OCI-LY7 (cell line): ENCODE measurements at regions not wholly inside any gene's neighbourhood (a gene's known extent, or its start where the extent isn't known, plus 50 kb on each side); places are given as distances from the start of the nearest gene placed in this dataset.

ENCODE experiments used
- BruUV-seq: library from RNA; stranded (reverse); fragments of 400-500 nt; replicated peaks from 2 replicates; lab custom pipeline; 2021; lab: Mats Ljungman, UMichigan
- CTCF ChIA-PET: fragments of 300-600 bp; sonication (Branson Sonifier 250); formaldehyde crosslinking; loops from one replicate; lab custom pipeline; 2022; ENCODE audit warnings: antibody characterized with exemption; ENCODE audit not compliant: unreplicated experiment; lab: Charles Lee
- POLR2A ChIA-PET: fragments of 300-600 bp; sonication (Branson Sonifier 250); formaldehyde crosslinking; loops from one replicate; lab custom pipeline; 2022; ENCODE audit warnings: antibody characterized with exemption; lab: Charles Lee
- DNase-seq: peaks from one replicate; pipeline ENCODE4 v3.0.0-alpha.2; 2015; ENCODE audit warnings: low spot score
- H2AFZ ChIP-seq: fragments of 200-600 bp; sonication (generic), shearing (Covaris generic); 2 replicates; pipeline ENCODE4 v1.6.1; 2014; ENCODE audit warnings: mild to moderate bottlenecking, antibody characterized with exemption, low read length, moderate library complexity
- H3K27ac ChIP-seq: fragments of 200-600 bp; sonication (generic); 2 replicates; pipeline ENCODE4 v1.5.1; 2014; ENCODE audit warnings: mixed run types, low read depth, mild to moderate bottlenecking, moderate library complexity, low read length, inconsistent platforms; ENCODE audit not compliant: poor library complexity, severe bottlenecking
- H3K36me3 ChIP-seq: fragments of 200-600 bp; sonication (generic); 2 replicates; pipeline ENCODE4 v1.6.1; 2014; ENCODE audit warnings: mild to moderate bottlenecking, antibody characterized with exemption, low read length, moderate library complexity, mixed read lengths; ENCODE audit not compliant: insufficient read depth
- H3K4me1 ChIP-seq: fragments of 200-600 bp; sonication (generic); 2 replicates; pipeline ENCODE4 v1.5.1; 2014; ENCODE audit warnings: mild to moderate bottlenecking, low read length; ENCODE audit not compliant: insufficient read depth, poor library complexity, severe bottlenecking
- H3K4me2 ChIP-seq: fragments of 200-600 bp; sonication (generic); 2 replicates; pipeline ENCODE4 v1.6.1; 2014; ENCODE audit warnings: mild to moderate bottlenecking, low read length
- H3K4me3 ChIP-seq: fragments of 200-600 bp; sonication (generic); 2 replicates; pipeline ENCODE4 v1.5.1; 2014; ENCODE audit warnings: mild to moderate bottlenecking, low read depth, low read length; ENCODE audit not compliant: poor library complexity, severe bottlenecking
- H3K79me2 ChIP-seq: fragments of 200-600 bp; sonication (generic); 2 replicates; pipeline ENCODE4 v1.6.1; 2016; ENCODE audit warnings: low read depth, mild to moderate bottlenecking, low read length, moderate library complexity, mixed read lengths; ENCODE audit not compliant: insufficient read depth
- H3K9me2 ChIP-seq: fragments of 200-600 bp; sonication (generic); 2 replicates; pipeline ENCODE4 v1.6.1; 2016; ENCODE audit warnings: mild to moderate bottlenecking, low read length, mixed read lengths; ENCODE audit not compliant: insufficient read depth
- H3K9me3 ChIP-seq: fragments of 200-600 bp; sonication (generic); 2 replicates; pipeline ENCODE4 v1.6.1; 2014; ENCODE audit warnings: mild to moderate bottlenecking, mixed run types, low read length, mixed read lengths
- H4K20me1 ChIP-seq: fragments of 200-600 bp; sonication (generic); 2 replicates; pipeline ENCODE4 v1.6.1; 2014; ENCODE audit warnings: mild to moderate bottlenecking, antibody characterized with exemption, low read length, moderate library complexity, mixed read lengths; ENCODE audit not compliant: insufficient read depth
- EZH2phosphoT487 ChIP-seq: fragments of 200-600 bp; sonication (generic); IDR thresholded peaks from 2 replicates; pipeline ENCODE4 v1.6.1; 2018; ENCODE audit warnings: low read depth, borderline replicate concordance, mild to moderate bottlenecking, mixed run types, antibody characterized with exemption, low read length, moderate library complexity, mixed read lengths
- intact Hi-C: fragments of 100-400 bp; cut with micrococcal nuclease; formaldehyde crosslinking; loops from one replicate; pipeline ENCODE4 v1.10.0; 2022; ENCODE audit not compliant: unreplicated experiment
- TF ChIP-seq, protein P1 (sequence below): fragments of 200-600 bp; sonication (generic); conservative IDR thresholded peaks from 2 replicates; pipeline ENCODE4 v1.5.1; 2014; ENCODE audit warnings: mild to moderate bottlenecking, antibody characterized with exemption, low read length, moderate library complexity, mixed read lengths

DNA sequence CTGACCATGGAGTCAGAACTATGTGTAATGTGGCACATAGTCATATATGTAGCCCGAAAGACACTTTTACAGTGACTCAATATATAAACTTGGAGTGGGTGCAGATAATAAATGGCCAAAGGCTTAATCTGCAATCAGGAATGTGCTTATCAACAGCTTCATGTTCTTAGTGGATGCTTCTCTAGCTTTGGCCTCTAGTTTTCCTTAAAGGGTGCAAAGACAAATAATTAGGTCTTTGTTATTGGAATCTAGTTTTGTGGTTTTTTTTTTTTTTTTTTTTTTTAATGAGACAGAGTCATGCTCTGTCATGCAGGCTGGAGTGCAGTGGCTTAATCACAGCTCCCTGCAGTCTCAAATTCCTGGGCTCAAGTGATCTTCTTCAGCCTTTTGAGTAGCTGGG, 625.6 kb downstream of the EPHA4 start:
- no peaks in the 10 kb centered on the region for H4K20me1 ChIP-seq
- no TSS peak for BruUV-seq
- intact Hi-C loops: no loop called here
- TF ChIP-seq EZH2phosphoT487: no peak
- TF ChIP-seq, protein P1, sequence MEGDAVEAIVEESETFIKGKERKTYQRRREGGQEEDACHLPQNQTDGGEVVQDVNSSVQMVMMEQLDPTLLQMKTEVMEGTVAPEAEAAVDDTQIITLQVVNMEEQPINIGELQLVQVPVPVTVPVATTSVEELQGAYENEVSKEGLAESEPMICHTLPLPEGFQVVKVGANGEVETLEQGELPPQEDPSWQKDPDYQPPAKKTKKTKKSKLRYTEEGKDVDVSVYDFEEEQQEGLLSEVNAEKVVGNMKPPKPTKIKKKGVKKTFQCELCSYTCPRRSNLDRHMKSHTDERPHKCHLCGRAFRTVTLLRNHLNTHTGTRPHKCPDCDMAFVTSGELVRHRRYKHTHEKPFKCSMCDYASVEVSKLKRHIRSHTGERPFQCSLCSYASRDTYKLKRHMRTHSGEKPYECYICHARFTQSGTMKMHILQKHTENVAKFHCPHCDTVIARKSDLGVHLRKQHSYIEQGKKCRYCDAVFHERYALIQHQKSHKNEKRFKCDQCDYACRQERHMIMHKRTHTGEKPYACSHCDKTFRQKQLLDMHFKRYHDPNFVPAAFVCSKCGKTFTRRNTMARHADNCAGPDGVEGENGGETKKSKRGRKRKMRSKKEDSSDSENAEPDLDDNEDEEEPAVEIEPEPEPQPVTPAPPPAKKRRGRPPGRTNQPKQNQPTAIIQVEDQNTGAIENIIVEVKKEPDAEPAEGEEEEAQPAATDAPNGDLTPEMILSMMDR: no peak
- H2AFZ ChIP-seq: no peak overlapping the region
- no peaks in the 10 kb centered on the region for H3K4me1 ChIP-seq
- ChIA-PET CTCF (no interaction called here), POLR2A (interaction anchor here (0.7 kb wide), 3 partner anchors 11 to 183 kb away, joined by 3 to 6 read pairs (median 3); no protein-coding TSS in a partner anchor)
- no peak overlapping the region for H3K27ac ChIP-seq
- no peaks in the 10 kb centered on the region for H3K79me2 ChIP-seq
- no peaks in the 10 kb centered on the region for H3K9me2 ChIP-seq
- H3K4me2 ChIP-seq: no peak overlapping the region
- no peak for DNase-seq
- H3K36me3 ChIP-seq: no peaks in the 10 kb centered on the region
- H3K9me3 ChIP-seq: no peaks in the 10 kb centered on the region
- no peak overlapping the region for H3K4me3 ChIP-seq

DNA sequence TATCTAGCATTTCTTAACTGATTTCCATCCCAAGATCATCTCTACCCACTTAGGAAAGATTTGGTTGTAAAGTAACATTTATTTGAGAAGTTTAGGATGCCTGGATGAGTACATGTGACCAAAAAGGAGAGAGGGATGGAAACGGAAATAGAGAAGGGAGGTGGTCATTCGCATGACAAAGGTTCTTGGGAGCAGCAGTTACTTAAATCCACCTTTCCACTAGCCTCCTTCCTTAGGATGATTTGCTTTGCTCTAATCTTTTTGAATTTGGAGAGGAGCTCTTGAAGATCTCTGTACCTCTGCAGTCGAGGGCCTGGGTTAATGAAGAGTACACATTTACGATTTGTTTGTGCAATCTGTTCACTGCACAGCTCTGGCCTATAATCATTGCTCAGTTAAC, 623.5 kb downstream of the EPHA4 start:
- H3K9me2 ChIP-seq: no peaks in the 10 kb centered on the region
- no peaks in the 10 kb centered on the region for H3K79me2 ChIP-seq
- no peak overlapping the region for H3K4me2 ChIP-seq
- intact Hi-C loops: no loop called here
- no peak for DNase-seq
- H3K27ac ChIP-seq: no peak overlapping the region
- no peaks in the 10 kb centered on the region for H3K36me3 ChIP-seq
- POLR2A ChIA-PET: no interaction called here
- H3K4me1 ChIP-seq: no peaks in the 10 kb centered on the region
- TF ChIP-seq, protein P1: no peak
- TF ChIP-seq EZH2phosphoT487: no peak
- H3K9me3 ChIP-seq: no peaks in the 10 kb centered on the region
- CTCF ChIA-PET: no interaction called here
- no peak overlapping the region for H3K4me3 ChIP-seq
- no TSS peak for BruUV-seq
- no peak overlapping the region for H2AFZ ChIP-seq
- H4K20me1 ChIP-seq: no peaks in the 10 kb centered on the region

DNA sequence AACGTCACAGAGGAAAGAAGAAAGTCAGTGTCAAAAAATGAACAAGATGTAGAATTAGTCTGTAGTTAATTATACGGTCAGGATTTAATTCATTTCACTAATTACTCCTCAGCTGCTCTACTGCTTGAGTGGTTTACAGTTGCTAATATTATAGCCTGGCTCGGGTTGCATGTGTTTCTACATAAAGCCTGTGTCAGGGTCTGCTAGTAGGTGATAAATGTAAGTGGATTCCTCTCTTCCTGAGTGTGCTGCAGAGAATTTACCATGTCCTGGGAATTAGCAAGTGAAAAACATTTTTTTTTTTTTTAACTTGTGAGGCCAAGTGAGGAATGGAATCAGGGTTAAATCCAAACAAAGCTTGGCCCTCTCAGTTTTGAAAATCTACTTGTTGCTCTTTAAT, 622.6 kb downstream of the EPHA4 start:
- no TSS peak for BruUV-seq
- TF ChIP-seq, protein P1: no peak
- TF ChIP-seq EZH2phosphoT487: no peak
- intact Hi-C loops: no loop called here
- no peaks in the 10 kb centered on the region for H3K36me3 ChIP-seq
- no peak overlapping the region for H3K27ac ChIP-seq
- no peaks in the 10 kb centered on the region for H3K9me2 ChIP-seq
- H4K20me1 ChIP-seq: no peaks in the 10 kb centered on the region
- no peak overlapping the region for H2AFZ ChIP-seq
- POLR2A ChIA-PET: no interaction called here
- no peak overlapping the region for H3K4me2 ChIP-seq
- no peak overlapping the region for H3K4me3 ChIP-seq
- H3K79me2 ChIP-seq: no peaks in the 10 kb centered on the region
- no peaks in the 10 kb centered on the region for H3K4me1 ChIP-seq
- no peak for DNase-seq
- H3K9me3 ChIP-seq: no peaks in the 10 kb centered on the region
- CTCF ChIA-PET: no interaction called here
